Esophagus squamous epithelium (tissue), 5 donors: ENCODE measurements at regions not wholly inside any gene's neighbourhood (a gene's known extent, or its start where the extent isn't known, plus 50 kb on each side); places are given as distances from the start of the nearest gene placed in this dataset.

Experiments
- DNase-seq: peaks from one replicate; lab custom pipeline; 2025; lab: John Stamatoyannopoulos, UW
- H3K27ac ChIP-seq, 4 donors: fragments of 200-600 bp; sonication (generic); one replicate each; pipeline ENCODE4 v1.5.1; 2016 to 2019; ENCODE audit warnings: mild to moderate bottlenecking in 1 of 4
- H3K27me3 ChIP-seq, 4 donors: fragments of 200-600 bp; sonication (generic); 1 replicate in 3 of 4; 2 replicates in 1 of 4; pipeline versions ENCODE4 v1.5.1 to v1.6.0; 2017 to 2021; ENCODE audit warnings: antibody characterized with exemption in 1 of 4
- H3K36me3 ChIP-seq, 3 donors: fragments of 200-600 bp; sonication (generic); one replicate each; pipeline ENCODE4 v1.5.1; 2016 to 2019
- H3K4me1 ChIP-seq, 3 donors: fragments of 200-600 bp; sonication (generic); one replicate each; pipeline ENCODE4 v1.5.1; 2017 to 2019
- H3K4me3 ChIP-seq, 4 donors: fragments of 200-600 bp; sonication (generic); 1 replicate in 3 of 4; 2 replicates in 1 of 4; pipeline ENCODE4 v1.5.1; 2016 to 2019; ENCODE audit warnings: mild to moderate bottlenecking in 2 of 4, moderate library complexity in 1 of 4
- H3K9me3 ChIP-seq, 3 donors: fragments of 200-600 bp; sonication (generic); one replicate each; pipeline ENCODE4 v1.5.1; 2016 to 2019
- CTCF ChIP-seq, 6 experiments: fragments of 450-650 bp in 4 of 6; fragments of 200-600 bp in 2 of 6; sonication (generic) in 2 of 6; IDR thresholded peaks; one replicate each; pipeline ENCODE4 v1.5.1; 2016 to 2019; ENCODE audit warnings: antibody characterized with exemption in 6 of 6, mild to moderate bottlenecking in 4 of 6, moderate library complexity in 4 of 6
- POLR2A ChIP-seq, 4 donors: fragments of 450-650 bp; IDR thresholded peaks; one replicate each; pipeline ENCODE4 v1.6.1; 2017; ENCODE audit warnings: antibody characterized with exemption in 4 of 4, mild to moderate bottlenecking in 4 of 4, moderate library complexity in 3 of 4
- WGBS, 2 donors: methylation state at CpG; one replicate each; pipeline ENCODE4 v1.1.5; 2018; 5-methylcytosine and 5-hydroxymethylcytosine counted together
- intact Hi-C: fragments of 100-400 bp; cut with DNase I; formaldehyde crosslinking; loops from one replicate; pipeline ENCODE4 v1.15.0; 2022
- donor health status: DM: yes; HTN: yes; CAD: no.

GRCh38 chr15:70244978-70245542, 147.3 kb upstream of the TLE3 start:
- H3K27me3 ChIP-seq = peaks cover 0 to 7% (median 0%) of the 10 kb centered on the region in 4 donors
- no peaks in the 10 kb centered on the region for H3K36me3 ChIP-seq
- intact Hi-C loops = no loop called here
- 83 to 87% methylated on average over 9 of the region's 9 CpGs for WGBS, 2 donors
- peaks cover 6 to 21% (median 17%) of the 10 kb centered on the region in 3 donors for H3K4me1 ChIP-seq
- H3K27ac ChIP-seq = no peak overlapping the region
- DNase-seq = no peak
- TF ChIP-seq CTCF (IDR thresholded peaks at IDR 0.05) = no peak
- TF ChIP-seq POLR2A (IDR thresholded peaks at IDR 0.05) = no peak
- no peaks in the 10 kb centered on the region for H3K9me3 ChIP-seq
- H3K4me3 ChIP-seq = no peak overlapping the region

GRCh38 chr15:70243686-70244540, 146.2 kb upstream of the TLE3 start:
- H3K4me1 ChIP-seq = peaks cover 6 to 21% (median 17%) of the 10 kb centered on the region in 3 donors
- H3K27me3 ChIP-seq = peaks cover 0 to 7% (median 0%) of the 10 kb centered on the region in 4 donors
- no peak overlapping the region for H3K4me3 ChIP-seq
- intact Hi-C loops = no loop called here
- 60% methylated on average over 1 of the region's 7 CpGs for WGBS, 2 donors
- H3K36me3 ChIP-seq = no peaks in the 10 kb centered on the region
- no peak for TF ChIP-seq CTCF (IDR thresholded peaks at IDR 0.05)
- no peak for TF ChIP-seq POLR2A (IDR thresholded peaks at IDR 0.05)
- no peak for DNase-seq
- H3K9me3 ChIP-seq = no peaks in the 10 kb centered on the region
- H3K27ac ChIP-seq = no peak overlapping the region

GRCh38 chr15:70242951-70243685, 145.4 kb upstream of the TLE3 start:
- WGBS, 2 donors = 68 to 73% methylated on average over 6 to 7 of the region's 10 CpGs
- H3K4me3 ChIP-seq = no peak overlapping the region
- no peak for TF ChIP-seq POLR2A (IDR thresholded peaks at IDR 0.05)
- no peak for TF ChIP-seq CTCF (IDR thresholded peaks at IDR 0.05)
- no peaks in the 10 kb centered on the region for H3K36me3 ChIP-seq
- no peak for DNase-seq
- no peak overlapping the region for H3K27ac ChIP-seq
- intact Hi-C loops = no loop called here
- H3K4me1 ChIP-seq = peaks cover 6 to 18% (median 17%) of the 10 kb centered on the region in 3 donors
- H3K27me3 ChIP-seq = peaks cover 0 to 7% (median 0%) of the 10 kb centered on the region in 4 donors
- no peaks in the 10 kb centered on the region for H3K9me3 ChIP-seq

- no peaks in the 10 kb centered on the region for H3K36me3 ChIP-seq
- no peak overlapping the region for H3K27ac ChIP-seq
- TF ChIP-seq POLR2A (IDR thresholded peaks at IDR 0.05) = no peak
- no peak for TF ChIP-seq CTCF (IDR thresholded peaks at IDR 0.05)
- intact Hi-C loops = no loop called here
- H3K4me3 ChIP-seq = no peak overlapping the region
- DNase-seq = no peak
- no peaks in the 10 kb centered on the region for H3K9me3 ChIP-seq
- H3K4me1 ChIP-seq = peaks cover 6 to 13% (median 13%) of the 10 kb centered on the region in 3 donors
- WGBS, 2 donors = 89 to 94% methylated on average over 10 to 11 of the region's 11 CpGs
- peaks cover 0 to 7% (median 0%) of the 10 kb centered on the region in 4 donors for H3K27me3 ChIP-seq
These were observed 144.0 kb upstream of the TLE3 start for GRCh38 chr15:70241561-70242320.
